8988T (cell line): ENCODE measurements at regions not wholly inside any gene's neighbourhood (a gene's known extent, or its start where the extent isn't known, plus 50 kb on each side); places are given as distances from the start of the nearest gene placed in this dataset.
"Not testable (repeated sequence)": the region's sequence is repeated elsewhere in the genome, so short reads cannot be mapped to it uniquely, and the experiment has no call there.

ENCODE experiments used
- DNase-seq: peaks from one replicate; pipeline ENCODE4 v3.0.0; 2011

DNA sequence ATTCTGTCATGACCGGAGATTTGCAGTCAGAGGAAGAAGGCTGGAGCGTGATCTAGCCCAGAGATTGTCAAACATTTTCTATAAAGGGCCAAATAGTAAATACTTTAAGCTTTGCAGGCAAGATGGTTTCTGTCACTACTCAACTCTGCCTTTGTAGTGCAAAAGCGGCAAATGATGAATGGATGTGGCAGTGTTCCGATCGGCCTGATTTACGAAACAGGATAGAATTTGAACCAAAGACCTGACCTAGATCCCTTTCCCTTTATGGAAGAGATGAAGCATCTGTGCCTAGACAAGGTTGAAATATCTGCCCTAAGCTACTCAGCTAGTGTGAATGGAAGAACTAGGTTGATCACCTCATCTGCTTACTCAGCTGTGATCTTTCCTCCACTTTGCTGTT is 209.5 kb downstream of the YTHDC2 start:
- no peak for DNase-seq

DNA sequence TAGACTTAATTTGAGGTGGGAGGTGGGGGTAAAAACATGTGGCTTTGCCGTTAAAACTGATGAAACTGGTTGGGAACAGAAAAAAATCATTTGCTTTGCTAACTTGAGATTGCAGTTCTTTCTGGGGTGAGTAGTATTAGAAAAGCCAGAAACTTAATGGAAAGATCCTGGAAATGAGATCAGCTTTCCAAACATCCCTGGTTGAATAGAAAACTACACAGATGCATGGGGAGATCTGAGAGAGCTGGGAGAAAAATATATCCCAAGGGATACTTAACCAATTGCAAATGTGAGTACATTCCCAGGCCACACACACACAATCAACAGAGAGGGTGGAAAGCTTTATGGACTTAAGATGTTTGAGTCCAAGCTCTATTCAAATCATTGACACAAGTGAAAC is 222.3 kb downstream of the YTHDC2 start:
- DNase-seq, result no peak

DNA sequence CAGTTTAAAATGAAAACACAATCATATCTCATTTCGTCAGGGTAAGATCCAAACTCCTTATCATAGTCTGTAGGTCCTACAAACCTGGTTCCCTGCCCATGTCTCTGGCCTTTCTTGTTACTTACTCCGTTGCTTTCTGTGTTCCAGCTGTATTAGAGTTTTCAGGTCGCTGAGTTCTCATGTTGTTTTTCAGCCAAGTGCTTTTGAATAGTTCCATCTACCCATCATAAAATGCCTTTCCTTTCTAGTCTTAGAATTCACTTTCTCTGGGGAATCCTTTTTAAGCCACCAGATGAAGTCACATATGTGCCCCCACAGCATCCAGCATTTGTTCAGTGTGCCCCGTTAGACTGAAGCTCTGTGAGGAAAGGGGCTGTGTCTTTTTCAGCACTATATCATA is 228.7 kb downstream of the YTHDC2 start:
- no peak for DNase-seq

GRCh38 chr5:113742639-113743038 is 229.1 kb downstream of the YTHDC2 start:
- no peak for DNase-seq

DNA sequence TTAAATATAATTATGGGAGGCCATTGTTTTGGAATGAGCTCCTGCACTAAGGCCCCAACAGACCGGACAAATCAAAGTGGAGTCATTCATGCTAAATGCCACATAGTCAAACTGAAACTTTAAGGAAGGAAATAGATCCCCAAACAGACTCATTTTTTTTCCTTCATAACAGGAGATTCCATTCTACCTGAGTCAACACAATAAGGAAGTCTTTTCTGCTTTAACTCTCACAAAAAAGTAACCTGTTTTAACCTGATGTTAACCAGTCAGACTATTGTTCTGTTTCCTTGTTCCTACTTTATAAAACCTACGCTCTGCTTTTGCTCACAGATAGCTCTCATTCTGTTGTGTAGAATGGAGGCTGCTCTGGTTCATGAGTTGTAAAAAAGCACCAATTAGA is 234.9 kb downstream of the YTHDC2 start:
- DNase-seq, result no peak

DNA sequence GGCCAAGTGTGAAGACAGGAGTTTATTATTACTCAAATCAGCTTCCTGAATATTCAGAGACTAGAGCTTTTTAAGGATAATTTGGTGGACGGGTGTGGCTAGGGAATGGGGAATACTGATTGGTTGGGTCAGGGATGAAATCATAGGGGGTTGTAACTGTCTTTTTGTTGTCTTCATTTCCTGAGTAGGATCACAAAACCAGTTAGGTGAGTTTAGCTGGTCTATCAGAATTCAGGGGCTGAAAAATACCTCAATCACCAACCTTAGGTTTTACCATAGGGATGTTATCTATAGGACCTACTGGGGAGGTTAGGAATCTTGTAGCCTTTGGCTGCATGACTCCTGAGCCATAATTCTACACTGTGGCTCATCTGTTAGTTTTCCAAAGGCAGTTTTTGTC is 235.8 kb downstream of the YTHDC2 start:
- DNase-seq, result no peak

GRCh38 chr5:113753182-113753581 is 239.7 kb downstream of the YTHDC2 start:
- not testable (repeated sequence) for DNase-seq

DNA sequence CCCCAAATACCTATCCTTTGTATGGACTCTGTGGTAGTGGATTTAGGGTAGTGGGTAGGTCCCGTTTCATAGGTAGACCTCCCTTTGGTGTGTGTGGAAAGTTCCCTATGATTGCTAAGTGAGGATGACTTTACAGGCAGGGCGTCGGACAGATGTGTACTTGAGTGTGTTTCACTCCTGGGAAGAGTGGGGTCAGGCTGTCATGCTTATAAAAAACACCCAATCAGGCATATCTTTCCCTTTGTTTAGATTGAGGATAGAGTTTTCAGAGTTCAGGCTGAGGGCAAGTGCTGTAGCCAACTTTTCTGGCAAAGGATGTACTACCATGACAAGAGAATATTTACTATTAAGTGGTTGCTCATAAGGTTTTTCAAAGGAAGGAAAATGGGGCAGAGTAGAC is 242.0 kb downstream of the YTHDC2 start:
- no peak for DNase-seq

DNA sequence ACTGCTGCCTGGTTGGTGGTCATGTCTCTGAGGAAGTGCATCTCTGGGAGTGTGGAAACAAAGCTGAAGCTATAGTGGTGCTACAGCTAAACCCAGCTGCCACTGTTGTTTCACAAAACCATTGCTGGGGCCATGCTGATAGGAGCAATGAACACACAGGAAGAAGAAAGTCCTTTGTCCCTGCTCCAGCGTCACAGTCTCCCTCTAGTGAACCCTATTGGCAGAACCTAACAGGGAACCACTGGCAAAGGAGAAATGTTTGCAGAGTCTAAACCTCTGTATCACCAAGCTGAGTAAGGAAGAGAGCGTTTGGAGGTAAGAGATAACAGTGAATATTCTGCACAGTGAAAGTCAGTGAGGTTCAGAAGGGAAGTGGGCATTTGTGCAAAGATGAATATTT is 244.0 kb downstream of the YTHDC2 start:
- no peak for DNase-seq

- no peak for DNase-seq
These were observed 246.0 kb downstream of the YTHDC2 start for GRCh38 chr5:113759505-113759904.

DNA sequence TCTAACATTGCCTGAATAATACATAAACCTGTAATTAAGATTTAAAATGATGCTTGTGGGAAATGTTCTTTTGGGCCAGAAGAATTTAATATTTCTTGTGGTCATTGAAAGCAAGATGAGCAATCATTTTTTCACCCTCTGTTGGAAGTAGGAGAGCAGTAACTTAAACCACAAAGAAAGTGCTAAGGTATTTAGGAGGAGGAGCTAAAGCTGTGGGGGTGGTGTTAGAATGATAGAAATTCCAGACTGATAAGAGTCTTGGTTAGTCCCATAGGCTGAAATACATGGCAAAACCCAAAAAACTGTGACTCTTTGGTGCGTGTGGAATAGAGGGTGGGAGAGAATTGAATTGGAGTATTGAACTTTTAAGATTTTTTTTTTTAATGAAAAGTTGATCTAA is 247.0 kb downstream of the YTHDC2 start:
- DNase-seq, result no peak

DNA sequence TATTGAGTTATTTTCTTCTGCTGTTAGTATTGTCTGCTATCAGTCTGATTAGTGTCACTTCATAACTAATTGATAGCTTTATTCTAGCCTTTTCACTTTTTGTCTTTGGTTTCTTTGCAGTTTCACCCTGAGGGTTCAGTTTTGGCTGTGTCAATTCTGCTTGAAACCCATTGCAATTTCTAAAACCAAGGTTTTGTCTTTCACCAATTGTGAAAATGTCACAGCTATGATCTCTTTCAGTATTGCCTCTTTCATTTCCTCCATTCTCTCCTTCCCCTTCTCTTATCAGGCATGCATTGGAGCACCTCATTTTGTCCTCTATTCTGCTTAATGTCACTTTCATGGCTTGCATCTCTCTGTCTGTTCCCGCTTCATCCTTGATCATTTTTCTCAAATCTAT is 248.1 kb downstream of the YTHDC2 start:
- no peak for DNase-seq

DNA sequence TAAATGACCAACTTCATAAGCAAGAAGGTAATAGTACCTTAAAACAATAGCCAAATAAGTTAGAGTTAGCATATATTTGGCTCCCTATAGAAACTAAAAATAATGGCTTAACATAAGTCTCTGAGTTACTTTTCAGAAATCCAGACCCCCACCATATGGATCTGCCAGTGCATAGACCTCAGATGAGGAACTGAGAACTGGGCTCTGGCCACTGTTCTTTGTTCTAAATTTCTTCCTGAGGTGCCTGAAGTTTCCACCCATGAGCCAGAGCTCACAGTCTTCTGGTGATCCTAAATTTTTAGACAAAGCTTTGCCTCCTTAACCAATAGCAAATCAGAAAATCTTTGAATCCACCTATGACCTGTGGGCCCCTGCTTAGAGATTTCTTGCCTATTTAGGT is 250.9 kb downstream of the YTHDC2 start:
- no peak for DNase-seq

GRCh38 chr5:113766827-113767226 is 253.3 kb downstream of the YTHDC2 start:
- not testable (repeated sequence) for DNase-seq

DNA sequence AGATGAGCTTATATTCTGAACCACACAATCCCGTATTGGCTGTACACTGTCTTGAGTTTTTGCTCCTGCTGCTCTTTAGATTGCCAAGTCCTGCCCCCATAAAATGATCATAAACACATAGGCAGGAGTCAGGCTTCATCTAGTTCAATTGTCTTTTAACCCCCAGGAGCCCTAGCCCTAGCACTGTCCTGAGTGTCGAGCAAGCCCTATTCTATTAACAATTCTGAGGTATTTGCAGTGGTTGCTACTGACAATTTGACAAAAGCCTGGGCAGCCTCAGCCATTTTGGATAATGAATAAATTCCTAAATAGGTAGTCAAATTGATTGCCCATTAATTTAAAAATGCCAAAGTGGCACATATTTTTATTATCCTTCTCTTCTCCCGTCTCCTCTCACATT is 257.2 kb downstream of the YTHDC2 start:
- DNase-seq, result no peak

GRCh38 chr5:113771483-113771882 is 258.0 kb downstream of the YTHDC2 start:
- no peak for DNase-seq

DNA sequence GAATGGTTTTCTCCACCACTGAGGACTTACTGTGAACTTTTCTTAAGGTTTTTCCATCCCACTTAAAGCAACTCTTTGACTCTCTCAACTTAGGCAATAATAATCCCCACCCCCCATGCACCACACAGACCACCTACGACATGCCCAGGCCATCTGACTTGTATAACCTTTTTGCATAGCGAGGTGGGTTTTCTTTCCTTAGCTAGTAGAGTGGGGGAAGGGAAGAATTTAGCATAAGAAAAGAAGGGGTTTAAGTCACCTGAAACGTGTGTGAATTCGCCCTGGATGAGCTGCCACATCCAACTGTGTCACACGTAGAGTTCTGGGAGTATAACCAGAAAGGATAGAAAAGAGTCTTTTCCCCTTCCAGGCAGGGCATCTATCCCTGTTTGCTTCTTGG is 262.7 kb downstream of the YTHDC2 start:
- DNase-seq, result no peak

GRCh38 chr5:113776832-113777525 is 263.5 kb downstream of the YTHDC2 start:
- no peak for DNase-seq

DNA sequence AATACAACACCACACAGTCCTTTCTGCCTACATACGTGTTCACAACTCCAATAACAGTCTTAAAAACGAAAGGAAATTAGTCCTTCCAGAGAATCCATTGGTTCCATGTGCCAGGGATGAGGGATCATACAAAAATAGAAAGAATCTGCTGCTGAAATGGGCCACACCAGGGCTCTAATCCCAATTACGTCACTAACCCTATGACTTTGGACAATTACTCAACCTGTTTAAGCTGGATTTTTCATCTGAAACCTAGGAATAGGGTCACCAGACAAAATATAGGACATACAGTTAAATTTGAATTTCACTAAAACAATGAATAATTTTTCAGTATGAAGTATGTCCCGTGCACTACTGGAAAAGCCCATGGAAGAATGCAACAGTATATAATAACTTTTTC is 264.7 kb downstream of the YTHDC2 start:
- no peak for DNase-seq

DNA sequence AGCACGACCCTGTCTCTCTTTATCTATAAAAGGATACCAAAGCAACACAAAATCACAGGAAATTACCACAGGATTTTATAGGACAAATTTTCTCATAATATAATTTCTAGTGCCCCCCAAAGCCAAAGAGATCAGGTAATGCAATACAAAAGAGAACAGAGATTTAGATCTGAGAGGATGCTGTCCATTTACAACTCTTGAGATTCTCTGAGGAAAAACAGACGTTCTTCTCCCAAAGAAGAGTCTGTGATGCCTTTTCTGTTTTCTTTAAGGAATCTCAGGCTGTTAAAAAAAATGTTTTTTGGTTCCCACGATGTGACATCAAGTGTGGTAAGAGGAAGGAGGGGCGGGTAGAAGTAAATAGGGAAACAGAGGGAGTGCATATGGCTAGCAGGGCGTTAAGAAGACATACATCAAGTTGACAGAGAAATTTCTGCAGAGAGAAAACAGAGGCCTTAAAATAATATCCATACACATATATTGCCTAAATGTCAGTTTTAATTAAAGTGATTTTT is 274.7 kb downstream of the YTHDC2 start:
- DNase-seq, result no peak

GRCh38 chr5:113789769-113790168 is 276.3 kb downstream of the YTHDC2 start:
- DNase-seq, result no peak

DNA sequence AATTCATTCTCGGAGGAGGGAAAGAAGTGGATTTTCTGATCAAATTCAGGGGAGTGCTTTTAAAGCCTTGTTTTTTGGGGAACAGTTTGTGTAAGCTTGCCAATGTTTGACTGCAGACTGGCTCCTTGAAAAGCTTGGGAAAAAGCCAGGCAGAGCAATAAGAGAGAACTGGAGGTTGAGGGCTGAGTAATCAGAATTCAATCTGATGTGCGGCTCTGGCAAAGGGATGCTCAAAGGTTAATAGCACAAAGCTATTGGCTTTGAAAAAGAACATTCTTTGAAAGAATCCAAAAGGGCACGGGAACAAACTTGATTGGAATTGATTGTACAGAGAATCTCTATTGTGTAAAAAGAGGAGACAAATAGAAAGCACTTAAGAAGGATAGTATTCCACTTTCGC is 279.3 kb downstream of the YTHDC2 start:
- no peak for DNase-seq

GRCh38 chr5:113794981-113795380 is 281.5 kb downstream of the YTHDC2 start:
- no peak for DNase-seq

DNA sequence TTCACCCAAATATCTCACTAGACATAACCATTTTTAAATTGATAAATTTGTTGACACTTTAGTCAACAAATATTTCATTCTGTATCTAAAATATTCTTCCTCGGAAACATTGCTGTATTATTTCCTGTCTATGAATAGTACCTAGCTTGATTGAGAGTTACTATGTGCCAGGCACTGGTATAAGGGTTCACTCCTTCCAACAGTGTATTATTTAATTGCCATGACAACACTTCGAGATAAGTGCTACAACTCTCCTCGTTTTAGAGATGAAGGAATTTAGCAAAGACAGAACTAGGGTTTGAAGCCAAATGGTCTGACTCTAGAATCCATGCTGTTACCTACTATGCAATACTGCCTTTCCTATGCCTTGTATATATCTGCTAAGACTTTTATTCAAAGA is 287.2 kb downstream of the YTHDC2 start:
- no peak for DNase-seq

GRCh38 chr5:113804264-113804663 is 290.8 kb downstream of the YTHDC2 start:
- DNase-seq, result no peak
